Thyroid gland (tissue), 4 donors: ENCODE measurements at regions not wholly inside any gene's neighbourhood (a gene's known extent, or its start where the extent isn't known, plus 50 kb on each side); places are given as distances from the start of the nearest gene placed in this dataset.

Experiments
- DNase-seq, 2 donors: peaks; one replicate each; pipeline ENCODE4 v3.0.0-alpha.2; 2019
- H3K27ac ChIP-seq, 3 donors: fragments of 200-600 bp; sonication (generic); 1 replicate in 2 of 3; 2 replicates in 1 of 3; pipeline ENCODE4 v1.5.1; 2016 to 2019; ENCODE audit warnings: mild to moderate bottlenecking in 1 of 3, moderate library complexity in 1 of 3
- H3K27me3 ChIP-seq: fragments of 200-600 bp; sonication (generic); one replicate; pipeline ENCODE4 v1.5.1; 2019
- H3K36me3 ChIP-seq, 2 donors: fragments of 200-600 bp; sonication (generic); one replicate each; pipeline ENCODE4 v1.5.1; 2016 to 2019
- H3K4me1 ChIP-seq, 2 donors: fragments of 200-600 bp; sonication (generic); one replicate each; pipeline ENCODE4 v1.5.1; 2017 to 2019
- H3K4me3 ChIP-seq, 3 donors: fragments of 200-600 bp; sonication (generic); replicated peaks in 1 of 3; 1 replicate in 2 of 3; 2 replicates in 1 of 3; pipeline ENCODE4 v1.5.1; 2016; ENCODE audit warnings: mild to moderate bottlenecking in 1 of 3
- H3K9me3 ChIP-seq: fragments of 200-600 bp; sonication (generic); one replicate; pipeline ENCODE4 v1.5.1; 2017
- CTCF ChIP-seq, 6 experiments: fragments of 200-600 bp in 3 of 6; fragments of 450-650 bp in 3 of 6; sonication (generic) in 3 of 6; IDR thresholded peaks; one replicate each; pipeline ENCODE4 v1.5.1; 2016 to 2019; ENCODE audit warnings: antibody characterized with exemption in 6 of 6, mild to moderate bottlenecking in 2 of 6, inconsistent platforms in 1 of 6, moderate library complexity in 1 of 6
- POLR2A ChIP-seq, 2 donors: fragments of 450-650 bp; IDR thresholded peaks; one replicate each; pipeline ENCODE4 v1.6.1; 2017; ENCODE audit warnings: antibody characterized with exemption in 2 of 2, mild to moderate bottlenecking in 2 of 2, moderate library complexity in 1 of 2
- WGBS, 2 donors: methylation state at CpG; one replicate each; pipeline ENCODE4 v1.1.5; 2017; 5-methylcytosine and 5-hydroxymethylcytosine counted together
- intact Hi-C: fragments of 100-400 bp; cut with DNase I; formaldehyde crosslinking; loops from one replicate; pipeline ENCODE4 v1.15.1; 2023

DNA sequence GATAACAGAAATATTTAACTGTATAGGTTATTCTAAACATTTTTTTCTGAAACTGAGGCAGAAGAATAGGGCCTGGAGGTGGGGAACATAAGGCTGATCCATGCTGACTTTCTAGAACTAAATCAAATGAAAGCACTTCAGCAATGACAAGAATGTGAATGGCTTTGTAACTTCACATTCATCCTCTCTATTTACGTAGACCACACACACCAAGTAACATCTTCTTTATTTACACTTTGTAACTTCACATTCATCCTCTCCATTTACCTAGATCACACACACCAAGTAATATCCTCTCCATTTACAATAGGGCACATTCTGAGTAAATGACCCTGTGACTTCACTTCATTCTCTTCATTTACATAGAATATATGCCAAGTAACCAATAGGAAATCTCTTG lies 251.8 kb upstream of the CDH9 start:
- H3K9me3 ChIP-seq, result no peaks in the 10 kb centered on the region
- no peak overlapping the region for H3K4me3 ChIP-seq
- no peak overlapping the region for H3K27ac ChIP-seq
- intact Hi-C loops, result no loop called here
- H3K27me3 ChIP-seq, result no peaks in the 10 kb centered on the region
- 77 to 79% methylated on average over 1 of the region's 1 CpG for WGBS, 2 donors
- TF ChIP-seq CTCF (IDR thresholded peaks at IDR 0.05) (no peak), POLR2A (IDR thresholded peaks at IDR 0.05) (no peak)
- no peak for DNase-seq
- no peaks in the 10 kb centered on the region for H3K4me1 ChIP-seq
- no peaks in the 10 kb centered on the region for H3K36me3 ChIP-seq

- Histone ChIP-seq H3K27ac (no peak overlapping the region), H3K27me3 (no peaks in the 10 kb centered on the region), H3K9me3 (no peaks in the 10 kb centered on the region), H3K36me3 (no peaks in the 10 kb centered on the region), H3K4me3 (no peak overlapping the region), H3K4me1 (no peaks in the 10 kb centered on the region)
- 70 to 74% methylated on average over 4 of the region's 4 CpGs for WGBS, 2 donors
- no peak for TF ChIP-seq CTCF (IDR thresholded peaks at IDR 0.05)
- no peak for TF ChIP-seq POLR2A (IDR thresholded peaks at IDR 0.05)
- no peak for DNase-seq
- intact Hi-C loops, result no loop called here
Measured at GRCh38 chr5:27276119-27276518, 237.7 kb upstream of the CDH9 start.

DNA sequence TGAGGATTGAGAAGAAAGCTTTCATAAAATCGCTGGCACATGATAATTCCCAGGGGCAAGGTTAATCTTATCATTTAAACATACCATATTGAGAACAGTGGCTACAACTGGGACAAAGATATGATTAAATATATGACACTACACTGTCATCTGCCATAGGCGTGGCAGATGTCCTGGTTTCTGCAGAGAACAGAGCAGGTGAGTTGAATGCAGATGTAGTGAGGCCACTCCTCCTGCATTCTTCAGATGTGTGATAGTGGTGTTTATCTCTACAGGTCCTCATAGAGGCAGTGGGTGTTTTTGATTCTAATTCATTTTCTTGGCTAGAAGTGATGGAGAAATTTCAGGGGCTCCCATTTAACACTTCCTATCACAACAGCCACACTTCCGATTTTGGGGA lies 237.0 kb upstream of the CDH9 start:
- Histone ChIP-seq H3K9me3 (no peaks in the 10 kb centered on the region), H3K36me3 (no peaks in the 10 kb centered on the region), H3K4me1 (no peaks in the 10 kb centered on the region), H3K4me3 (no peak overlapping the region), H3K27me3 (no peaks in the 10 kb centered on the region), H3K27ac (no peak overlapping the region)
- TF ChIP-seq POLR2A (IDR thresholded peaks at IDR 0.05), result no peak
- no peak for TF ChIP-seq CTCF (IDR thresholded peaks at IDR 0.05)
- intact Hi-C loops, result no loop called here
- DNase-seq, result no peak
- WGBS, 2 donors, result 81 to 89% methylated on average over 3 of the region's 3 CpGs

DNA sequence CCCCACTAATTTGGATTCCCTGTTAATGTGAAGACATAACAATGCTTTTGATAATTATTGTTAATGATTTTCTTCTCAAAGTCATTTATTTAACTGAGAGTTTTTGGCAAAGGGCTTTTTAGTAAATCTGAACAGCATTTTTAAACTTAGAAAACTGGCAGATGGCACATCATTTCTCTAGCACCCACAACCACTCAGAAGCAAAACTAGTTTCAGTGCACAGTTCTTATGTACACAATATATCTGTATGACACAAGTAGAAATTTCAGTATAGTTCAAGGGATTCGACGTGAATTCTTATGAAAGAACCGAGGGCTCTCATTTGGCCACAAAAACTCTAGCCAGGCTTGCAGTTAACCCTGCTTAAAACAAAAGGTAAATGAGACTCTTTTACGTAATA lies 231.4 kb upstream of the CDH9 start:
- H3K27ac ChIP-seq, result no peak overlapping the region
- TF ChIP-seq CTCF (IDR thresholded peaks at IDR 0.05) (no peak), POLR2A (IDR thresholded peaks at IDR 0.05) (no peak)
- H3K4me3 ChIP-seq, result no peak overlapping the region
- no peaks in the 10 kb centered on the region for H3K4me1 ChIP-seq
- intact Hi-C loops, result no loop called here
- H3K36me3 ChIP-seq, result no peaks in the 10 kb centered on the region
- no peaks in the 10 kb centered on the region for H3K9me3 ChIP-seq
- no peak for DNase-seq
- WGBS, 2 donors, result 93 to 95% methylated on average over 4 of the region's 4 CpGs
- no peaks in the 10 kb centered on the region for H3K27me3 ChIP-seq

DNA sequence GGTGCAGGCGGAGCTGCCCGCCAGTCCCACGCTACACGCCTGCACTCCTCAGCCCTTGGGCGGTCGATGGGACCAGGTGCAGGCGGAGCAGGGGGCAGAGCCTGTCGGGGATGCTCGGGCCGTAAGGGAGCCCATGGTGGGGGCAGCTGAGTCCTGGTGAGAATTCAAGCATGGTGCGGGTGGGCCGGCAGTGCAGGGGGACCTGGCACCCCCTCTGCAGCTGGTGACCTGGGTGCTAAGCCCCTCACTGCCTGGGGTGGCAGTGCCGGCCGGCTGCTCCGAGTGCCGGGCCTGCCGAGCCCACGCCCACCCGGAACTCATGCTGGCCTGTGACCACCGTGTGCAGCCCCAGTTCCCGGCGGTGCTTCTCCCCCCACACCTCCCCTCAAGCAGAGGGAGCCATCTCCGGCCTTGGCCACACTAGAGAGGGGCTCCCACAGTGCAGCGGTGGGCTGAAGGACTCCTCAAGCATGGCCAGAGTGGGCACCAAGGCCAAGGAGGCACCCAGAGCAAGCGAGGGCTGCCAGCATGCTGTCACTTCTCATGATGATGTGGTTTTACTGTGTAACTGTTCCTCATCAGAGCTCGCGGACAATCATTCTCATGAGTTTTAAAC lies 228.9 kb upstream of the CDH9 start:
- intact Hi-C loops, result no loop called here
- DNase-seq, result no peak
- Histone ChIP-seq H3K36me3 (no peaks in the 10 kb centered on the region), H3K27me3 (no peaks in the 10 kb centered on the region), H3K4me1 (no peaks in the 10 kb centered on the region), H3K27ac (no peak overlapping the region), H3K4me3 (no peak overlapping the region), H3K9me3 (no peaks in the 10 kb centered on the region)
- WGBS, 2 donors, result 94% methylated on average over 9 to 23 of the region's 27 CpGs
- TF ChIP-seq POLR2A (IDR thresholded peaks at IDR 0.05) (no peak), CTCF (IDR thresholded peaks at IDR 0.05) (no peak)
